ENCODE measurements at regions not wholly inside any gene's neighbourhood (a gene's known extent, or its start where the extent isn't known, plus 50 kb on each side); places are given as distances from the start of the nearest gene placed in this dataset.

GRCh38 chr18:34632321-34632720, 77.8 kb upstream of the DTNA start:
- no peak overlapping the region for H3K4me3 ChIP-seq (ENCODE audit: low read depth, low read length)
- no peak overlapping the region for H3K9ac ChIP-seq (ENCODE audit: low read depth, low read length)
- H3K27me3 ChIP-seq (ENCODE audit: control insufficient read depth, insufficient read depth, low read length), result no peaks in the 10 kb centered on the region
- no peaks in the 10 kb centered on the region for H3K9me3 ChIP-seq (ENCODE audit: control insufficient read depth, insufficient read depth, low read length)
- H3K36me3 ChIP-seq (ENCODE audit: control insufficient read depth, insufficient read depth, low read length), result no peaks in the 10 kb centered on the region
- H3K4me1 ChIP-seq (ENCODE audit: control insufficient read depth, insufficient read depth, low read length), result peaks cover 3% of the 10 kb centered on the region

GRCh38 chr18:34633368-34633767, 76.7 kb upstream of the DTNA start:
- Histone ChIP-seq H3K4me3 (ENCODE audit: low read depth, low read length) (no peak overlapping the region), H3K4me1 (ENCODE audit: control insufficient read depth, insufficient read depth, low read length) (peaks cover 3% of the 10 kb centered on the region), H3K27me3 (ENCODE audit: control insufficient read depth, insufficient read depth, low read length) (no peaks in the 10 kb centered on the region), H3K9ac (ENCODE audit: low read depth, low read length) (no peak overlapping the region), H3K9me3 (ENCODE audit: control insufficient read depth, insufficient read depth, low read length) (no peaks in the 10 kb centered on the region), H3K36me3 (ENCODE audit: control insufficient read depth, insufficient read depth, low read length) (no peaks in the 10 kb centered on the region)

- H3K9ac ChIP-seq (ENCODE audit: low read depth, low read length), result no peak overlapping the region
- H3K4me1 ChIP-seq (ENCODE audit: control insufficient read depth, insufficient read depth, low read length), result peaks cover 4% of the 10 kb centered on the region
- no peaks in the 10 kb centered on the region for H3K27me3 ChIP-seq (ENCODE audit: control insufficient read depth, insufficient read depth, low read length)
- no peaks in the 10 kb centered on the region for H3K9me3 ChIP-seq (ENCODE audit: control insufficient read depth, insufficient read depth, low read length)
- no peak overlapping the region for H3K4me3 ChIP-seq (ENCODE audit: low read depth, low read length)
- no peaks in the 10 kb centered on the region for H3K36me3 ChIP-seq (ENCODE audit: control insufficient read depth, insufficient read depth, low read length)
Measured at GRCh38 chr18:34637094-34637801, 72.8 kb upstream of the DTNA start.

- H3K27me3 ChIP-seq (ENCODE audit: control insufficient read depth, insufficient read depth, low read length), result no peaks in the 10 kb centered on the region
- peaks cover 4% of the 10 kb centered on the region for H3K4me1 ChIP-seq (ENCODE audit: control insufficient read depth, insufficient read depth, low read length)
- no peaks in the 10 kb centered on the region for H3K36me3 ChIP-seq (ENCODE audit: control insufficient read depth, insufficient read depth, low read length)
- H3K9me3 ChIP-seq (ENCODE audit: control insufficient read depth, insufficient read depth, low read length), result no peaks in the 10 kb centered on the region
- H3K4me3 ChIP-seq (ENCODE audit: low read depth, low read length), result no peak overlapping the region
- H3K9ac ChIP-seq (ENCODE audit: low read depth, low read length), result no peak overlapping the region
Measured at GRCh38 chr18:34639687-34640086, 70.4 kb upstream of the DTNA start.

- H3K4me3 ChIP-seq (ENCODE audit: low read depth, low read length), result no peak overlapping the region
- no peaks in the 10 kb centered on the region for H3K36me3 ChIP-seq (ENCODE audit: control insufficient read depth, insufficient read depth, low read length)
- peaks cover 4% of the 10 kb centered on the region for H3K4me1 ChIP-seq (ENCODE audit: control insufficient read depth, insufficient read depth, low read length)
Measured at GRCh38 chr18:34640276-34640675, 69.8 kb upstream of the DTNA start.

GRCh38 chr18:34643989-34644388, 66.1 kb upstream of the DTNA start:
- no peaks in the 10 kb centered on the region for H3K36me3 ChIP-seq (ENCODE audit: control insufficient read depth, insufficient read depth, low read length)
- peaks cover 6% of the 10 kb centered on the region for H3K4me1 ChIP-seq (ENCODE audit: control insufficient read depth, insufficient read depth, low read length)
- no peaks in the 10 kb centered on the region for H3K9me3 ChIP-seq (ENCODE audit: control insufficient read depth, insufficient read depth, low read length)
- no peak overlapping the region for H3K4me3 ChIP-seq (ENCODE audit: low read depth, low read length)
- no peak overlapping the region for H3K9ac ChIP-seq (ENCODE audit: low read depth, low read length)
- H3K27me3 ChIP-seq (ENCODE audit: control insufficient read depth, insufficient read depth, low read length), result no peaks in the 10 kb centered on the region

More at GRCh38 chr18:34640276-34640675, 69.8 kb upstream of the DTNA start:
- Histone ChIP-seq H3K27me3 (ENCODE audit: control insufficient read depth, insufficient read depth, low read length) (no peaks in the 10 kb centered on the region), H3K9ac (ENCODE audit: low read depth, low read length) (no peak overlapping the region), H3K9me3 (ENCODE audit: control insufficient read depth, insufficient read depth, low read length) (no peaks in the 10 kb centered on the region)

- Histone ChIP-seq H3K4me1 (ENCODE audit: control insufficient read depth, insufficient read depth, low read length) (peaks cover 4% of the 10 kb centered on the region), H3K4me3 (ENCODE audit: low read depth, low read length) (no peak overlapping the region), H3K36me3 (ENCODE audit: control insufficient read depth, insufficient read depth, low read length) (no peaks in the 10 kb centered on the region)
Measured at GRCh38 chr18:34647251-34647650, 62.8 kb upstream of the DTNA start.

GRCh38 chr18:34648269-34648985, 61.7 kb upstream of the DTNA start:
- H3K4me1 ChIP-seq (ENCODE audit: control insufficient read depth, insufficient read depth, low read length), result peaks cover 4% of the 10 kb centered on the region
- no peaks in the 10 kb centered on the region for H3K27me3 ChIP-seq (ENCODE audit: control insufficient read depth, insufficient read depth, low read length)
- no peaks in the 10 kb centered on the region for H3K36me3 ChIP-seq (ENCODE audit: control insufficient read depth, insufficient read depth, low read length)
- H3K9ac ChIP-seq (ENCODE audit: low read depth, low read length), result no peak overlapping the region
- no peaks in the 10 kb centered on the region for H3K9me3 ChIP-seq (ENCODE audit: control insufficient read depth, insufficient read depth, low read length)
- H3K4me3 ChIP-seq (ENCODE audit: low read depth, low read length), result no peak overlapping the region

More at GRCh38 chr18:34647251-34647650, 62.8 kb upstream of the DTNA start:
- Histone ChIP-seq H3K9ac (ENCODE audit: low read depth, low read length) (no peak overlapping the region), H3K27me3 (ENCODE audit: control insufficient read depth, insufficient read depth, low read length) (no peaks in the 10 kb centered on the region), H3K9me3 (ENCODE audit: control insufficient read depth, insufficient read depth, low read length) (no peaks in the 10 kb centered on the region)

GRCh38 chr18:34649080-34649479, 61.0 kb upstream of the DTNA start:
- Histone ChIP-seq H3K9me3 (ENCODE audit: control insufficient read depth, insufficient read depth, low read length) (no peaks in the 10 kb centered on the region), H3K9ac (ENCODE audit: low read depth, low read length) (no peak overlapping the region), H3K4me3 (ENCODE audit: low read depth, low read length) (no peak overlapping the region), H3K4me1 (ENCODE audit: control insufficient read depth, insufficient read depth, low read length) (peaks cover 4% of the 10 kb centered on the region), H3K36me3 (ENCODE audit: control insufficient read depth, insufficient read depth, low read length) (no peaks in the 10 kb centered on the region), H3K27me3 (ENCODE audit: control insufficient read depth, insufficient read depth, low read length) (no peaks in the 10 kb centered on the region)

- Histone ChIP-seq H3K36me3 (ENCODE audit: control insufficient read depth, insufficient read depth, low read length) (no peaks in the 10 kb centered on the region), H3K4me1 (ENCODE audit: control insufficient read depth, insufficient read depth, low read length) (peaks cover 4% of the 10 kb centered on the region), H3K27me3 (ENCODE audit: control insufficient read depth, insufficient read depth, low read length) (no peaks in the 10 kb centered on the region), H3K9me3 (ENCODE audit: control insufficient read depth, insufficient read depth, low read length) (no peaks in the 10 kb centered on the region), H3K9ac (ENCODE audit: low read depth, low read length) (no peak overlapping the region), H3K4me3 (ENCODE audit: low read depth, low read length) (no peak overlapping the region)
Measured at GRCh38 chr18:34650121-34650545, 60.0 kb upstream of the DTNA start.

- H3K27me3 ChIP-seq (ENCODE audit: control insufficient read depth, insufficient read depth, low read length), result no peaks in the 10 kb centered on the region
- H3K4me1 ChIP-seq (ENCODE audit: control insufficient read depth, insufficient read depth, low read length), result peaks cover 4% of the 10 kb centered on the region
- H3K36me3 ChIP-seq (ENCODE audit: control insufficient read depth, insufficient read depth, low read length), result no peaks in the 10 kb centered on the region
- H3K4me3 ChIP-seq (ENCODE audit: low read depth, low read length), result no peak overlapping the region
- H3K9ac ChIP-seq (ENCODE audit: low read depth, low read length), result no peak overlapping the region
- H3K9me3 ChIP-seq (ENCODE audit: control insufficient read depth, insufficient read depth, low read length), result no peaks in the 10 kb centered on the region
Measured at GRCh38 chr18:34651586-34652369, 58.3 kb upstream of the DTNA start.

All from iPS-15b (cell line).